ENCODE measurements at regions not wholly inside any gene's neighbourhood (a gene's known extent, or its start where the extent isn't known, plus 50 kb on each side); places are given as distances from the start of the nearest gene placed in this dataset.
"Not testable (repeated sequence)": the region's sequence is repeated elsewhere in the genome, so short reads cannot be mapped to it uniquely, and the experiment has no call there.

DNA sequence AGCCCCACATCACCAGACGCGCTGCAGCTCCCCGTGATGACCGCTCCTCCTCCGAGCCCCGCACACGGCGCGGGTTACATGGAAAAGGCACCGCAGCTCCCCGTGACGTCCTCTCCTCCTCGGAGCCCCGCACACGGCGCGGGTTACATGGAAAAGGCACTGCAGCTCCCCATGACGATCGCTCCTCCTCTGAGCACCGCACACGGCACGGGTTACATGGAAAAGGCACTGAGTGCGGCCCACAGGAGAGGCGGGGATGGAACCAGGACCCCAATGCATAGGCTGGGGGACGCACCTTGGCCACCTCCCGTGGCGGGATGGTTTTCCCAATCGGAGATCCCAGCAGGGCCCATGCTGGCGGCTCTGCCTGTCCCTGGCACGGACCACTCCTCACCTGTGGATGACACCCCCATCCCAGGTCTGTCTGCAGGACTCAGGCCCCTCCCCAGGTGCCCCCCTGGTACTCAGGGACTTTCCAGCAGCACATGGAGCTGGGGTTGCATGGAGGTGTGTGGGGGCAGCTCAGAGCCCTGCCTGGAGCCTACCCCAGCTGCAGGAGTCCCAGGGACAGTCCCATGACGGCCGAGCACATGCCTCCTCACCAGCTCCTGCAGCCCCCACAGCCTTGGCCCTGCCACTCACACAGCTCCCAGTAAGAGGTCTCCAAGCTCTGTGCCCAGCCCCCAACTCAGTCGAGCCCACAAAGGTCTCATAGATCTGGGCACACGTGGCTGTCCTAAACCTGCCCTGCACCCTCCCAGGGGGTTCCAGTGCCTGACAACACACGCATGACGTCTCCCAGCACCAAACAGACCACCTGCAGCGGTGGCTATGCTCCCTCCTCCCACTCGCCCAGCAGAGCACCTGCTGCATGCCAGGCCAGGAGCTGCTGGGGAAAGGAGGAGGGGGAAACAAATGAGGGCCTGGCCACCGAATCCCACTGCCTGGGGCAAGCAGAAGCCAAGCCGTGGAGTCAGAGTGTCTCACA is 166.6 kb downstream of the BRD1 start:
- no peak overlapping the region for H3K4me3 Mint-ChIP-seq
- H3K36me3 Mint-ChIP-seq (ENCODE audit: low read depth) = peaks cover 3% of the 10 kb centered on the region
- H3K27ac Mint-ChIP-seq = no peak overlapping the region
- intact Hi-C loops (cut with micrococcal nuclease) = no loop called here
- peaks cover 15% of the 10 kb centered on the region for H3K4me1 Mint-ChIP-seq (ENCODE audit: low read depth)
- CTCF ChIA-PET = interaction anchor here (0.6 kb wide), 1 partner anchor 210 kb away, joined by 4 read pairs; no protein-coding TSS in a partner anchor
- no peak for DNase-seq
- no peaks in the 10 kb centered on the region for H3K27me3 Mint-ChIP-seq (ENCODE audit: low read depth)
- no peaks in the 10 kb centered on the region for H3K9me3 Mint-ChIP-seq

DNA sequence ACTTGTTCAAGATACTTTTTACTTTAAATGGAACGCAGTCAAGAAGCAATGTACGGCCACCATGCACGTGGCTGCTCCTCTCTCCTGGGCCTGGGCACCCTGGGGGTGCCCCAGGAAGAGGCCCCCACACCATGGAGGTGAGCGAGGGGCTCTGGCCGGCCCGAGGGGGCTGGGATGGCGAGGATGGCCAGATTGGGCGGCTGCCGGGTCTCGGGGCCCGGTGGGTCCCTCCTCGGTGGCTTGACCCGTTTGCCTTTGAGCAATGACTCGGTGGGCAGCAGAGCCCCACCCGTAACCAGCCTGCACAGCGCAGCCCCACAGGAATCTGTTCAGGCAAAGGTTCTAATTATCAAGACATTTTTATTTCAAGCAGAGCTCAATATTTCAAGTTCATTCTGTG is 167.4 kb downstream of the BRD1 start:
- Mint-ChIP-seq H3K36me3 (ENCODE audit: low read depth) (peaks cover 6% of the 10 kb centered on the region), H3K27me3 (ENCODE audit: low read depth) (no peaks in the 10 kb centered on the region), H3K4me1 (ENCODE audit: low read depth) (peaks cover 23% of the 10 kb centered on the region), H3K4me3 (no peak overlapping the region), H3K9me3 (no peaks in the 10 kb centered on the region), H3K27ac (no peak overlapping the region)
- intact Hi-C loops (cut with micrococcal nuclease) = no loop called here
- no peak for DNase-seq
- CTCF ChIA-PET = no interaction called here

DNA sequence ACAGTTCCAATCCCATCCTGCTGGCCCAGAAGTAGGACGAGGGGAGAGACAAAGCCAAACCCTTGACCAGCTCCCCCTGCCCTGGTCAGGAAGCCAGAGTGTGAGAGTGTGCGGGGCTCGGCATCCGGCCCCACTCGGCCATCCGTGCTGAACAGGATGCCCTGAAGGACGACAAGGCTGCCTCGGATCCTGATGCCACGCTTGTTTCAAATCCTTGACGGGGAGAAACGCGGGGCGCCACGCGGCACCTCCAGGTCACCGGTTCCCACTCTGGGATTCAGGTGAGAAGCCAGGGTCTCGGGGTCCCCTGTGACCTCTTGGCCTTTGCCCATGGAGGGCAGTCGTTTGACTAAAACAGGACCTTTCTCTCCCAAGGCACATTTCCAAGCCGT is 167.8 kb downstream of the BRD1 start:
- Mint-ChIP-seq H3K27me3 (ENCODE audit: low read depth) (no peaks in the 10 kb centered on the region), H3K4me1 (ENCODE audit: low read depth) (peaks cover 27% of the 10 kb centered on the region), H3K36me3 (ENCODE audit: low read depth) (peaks cover 8% of the 10 kb centered on the region), H3K27ac (no peak overlapping the region), H3K9me3 (no peaks in the 10 kb centered on the region), H3K4me3 (no peak overlapping the region)
- no peak for DNase-seq
- intact Hi-C loops (cut with micrococcal nuclease) = no loop called here
- CTCF ChIA-PET = no interaction called here

DNA sequence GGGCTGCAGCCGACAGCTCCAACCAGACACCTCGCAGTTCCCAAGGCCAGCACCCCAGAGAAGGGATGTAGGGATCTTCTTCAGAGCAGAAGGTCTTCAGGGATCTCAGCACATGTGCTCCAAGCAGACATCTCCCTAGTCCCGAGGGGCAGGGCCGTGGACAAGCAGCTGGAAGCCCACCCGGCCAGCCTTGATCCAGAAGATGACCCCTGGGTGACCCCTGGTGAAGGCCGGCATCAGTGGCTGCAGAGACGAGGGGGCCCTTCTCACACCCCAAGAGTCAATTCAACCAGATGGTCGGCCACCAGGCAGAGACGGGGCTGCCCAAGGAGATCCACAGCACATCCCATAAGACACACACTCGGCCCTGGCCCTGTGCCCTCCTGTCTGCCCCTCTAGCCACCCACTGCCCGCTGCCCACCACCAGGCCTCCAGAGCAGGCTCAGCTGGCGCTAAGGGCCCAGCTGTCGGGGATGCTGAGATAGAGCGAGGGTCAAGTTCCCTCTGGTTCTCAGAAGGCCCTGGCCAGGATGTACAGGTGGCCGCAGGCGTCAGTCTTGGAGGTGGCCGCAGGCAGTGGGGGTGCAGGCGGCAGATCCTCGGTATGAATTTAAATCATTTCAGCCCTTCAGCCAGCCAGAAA is 168.3 kb downstream of the BRD1 start:
- H3K27ac Mint-ChIP-seq = no peak overlapping the region
- DNase-seq = no peak
- no peak overlapping the region for H3K4me3 Mint-ChIP-seq
- peaks cover 32% of the 10 kb centered on the region for H3K4me1 Mint-ChIP-seq (ENCODE audit: low read depth)
- H3K27me3 Mint-ChIP-seq (ENCODE audit: low read depth) = no peaks in the 10 kb centered on the region
- intact Hi-C loops (cut with micrococcal nuclease) = no loop called here
- H3K9me3 Mint-ChIP-seq = no peaks in the 10 kb centered on the region
- peaks cover 11% of the 10 kb centered on the region for H3K36me3 Mint-ChIP-seq (ENCODE audit: low read depth)
- CTCF ChIA-PET = no interaction called here

DNA sequence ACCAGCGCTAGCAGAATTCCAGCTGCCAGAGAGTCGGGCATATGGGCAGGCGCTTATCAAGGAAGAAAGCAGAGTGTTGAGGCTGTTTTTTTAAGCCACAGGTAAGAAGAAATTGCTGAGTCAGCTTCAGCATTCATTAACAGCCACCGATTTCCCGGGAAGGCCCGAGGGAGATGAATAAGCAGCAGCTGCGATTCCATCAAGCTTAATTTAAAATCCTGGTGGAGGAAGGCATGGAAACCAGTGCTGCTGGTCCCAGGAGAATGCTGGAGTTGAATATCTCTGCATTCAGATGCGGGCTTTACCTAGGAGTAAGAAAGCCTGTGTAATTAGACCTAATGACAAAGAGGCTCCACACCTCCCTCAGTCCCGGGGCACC is 168.8 kb downstream of the BRD1 start:
- CTCF ChIA-PET = no interaction called here
- peaks cover 11% of the 10 kb centered on the region for H3K36me3 Mint-ChIP-seq (ENCODE audit: low read depth)
- intact Hi-C loops (cut with micrococcal nuclease) = no loop called here
- H3K27me3 Mint-ChIP-seq (ENCODE audit: low read depth) = no peaks in the 10 kb centered on the region
- H3K4me3 Mint-ChIP-seq = no peak overlapping the region
- no peak for DNase-seq
- peaks cover 36% of the 10 kb centered on the region for H3K4me1 Mint-ChIP-seq (ENCODE audit: low read depth)
- H3K9me3 Mint-ChIP-seq = no peaks in the 10 kb centered on the region
- no peak overlapping the region for H3K27ac Mint-ChIP-seq

DNA sequence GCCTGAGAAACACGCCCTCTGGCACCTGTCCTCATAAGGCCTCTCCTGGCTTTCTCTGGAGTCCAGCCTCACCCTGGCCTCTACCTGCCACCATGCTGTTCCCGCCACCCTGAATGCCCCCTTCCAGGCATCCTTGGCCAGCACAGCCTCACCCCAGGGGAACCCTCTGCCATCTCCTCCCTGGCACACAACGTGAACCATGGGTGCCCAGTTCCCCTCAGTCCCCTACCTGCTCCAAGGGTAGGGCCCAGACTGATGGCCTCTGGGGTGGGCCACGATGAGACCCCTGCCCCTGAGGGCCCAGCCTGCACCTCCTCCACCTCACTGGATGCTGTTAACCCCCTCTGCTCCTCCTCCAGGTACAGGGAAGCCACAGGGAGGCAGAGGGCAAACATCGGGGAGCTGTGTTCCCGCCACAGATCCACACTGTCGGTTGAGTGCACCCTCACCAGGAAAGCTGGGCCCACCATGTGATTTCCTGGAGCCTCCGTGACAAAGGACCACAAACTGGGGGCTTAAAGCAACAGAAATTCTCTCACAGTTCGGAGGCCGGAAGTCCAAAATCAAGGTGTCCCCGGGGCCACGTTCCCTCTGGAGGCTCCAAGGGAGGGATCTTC is 169.6 kb downstream of the BRD1 start:
- CTCF ChIA-PET = no interaction called here
- Mint-ChIP-seq H3K4me1 (ENCODE audit: low read depth) (peaks cover 38% of the 10 kb centered on the region), H3K27ac (peak overlapping the region; percentile 79), H3K27me3 (ENCODE audit: low read depth) (no peaks in the 10 kb centered on the region), H3K9me3 (no peaks in the 10 kb centered on the region), H3K4me3 (peak overlapping the region; percentile 87), H3K36me3 (ENCODE audit: low read depth) (peaks cover 11% of the 10 kb centered on the region)
- intact Hi-C loops (cut with micrococcal nuclease) = no loop called here
- no peak for DNase-seq

DNA sequence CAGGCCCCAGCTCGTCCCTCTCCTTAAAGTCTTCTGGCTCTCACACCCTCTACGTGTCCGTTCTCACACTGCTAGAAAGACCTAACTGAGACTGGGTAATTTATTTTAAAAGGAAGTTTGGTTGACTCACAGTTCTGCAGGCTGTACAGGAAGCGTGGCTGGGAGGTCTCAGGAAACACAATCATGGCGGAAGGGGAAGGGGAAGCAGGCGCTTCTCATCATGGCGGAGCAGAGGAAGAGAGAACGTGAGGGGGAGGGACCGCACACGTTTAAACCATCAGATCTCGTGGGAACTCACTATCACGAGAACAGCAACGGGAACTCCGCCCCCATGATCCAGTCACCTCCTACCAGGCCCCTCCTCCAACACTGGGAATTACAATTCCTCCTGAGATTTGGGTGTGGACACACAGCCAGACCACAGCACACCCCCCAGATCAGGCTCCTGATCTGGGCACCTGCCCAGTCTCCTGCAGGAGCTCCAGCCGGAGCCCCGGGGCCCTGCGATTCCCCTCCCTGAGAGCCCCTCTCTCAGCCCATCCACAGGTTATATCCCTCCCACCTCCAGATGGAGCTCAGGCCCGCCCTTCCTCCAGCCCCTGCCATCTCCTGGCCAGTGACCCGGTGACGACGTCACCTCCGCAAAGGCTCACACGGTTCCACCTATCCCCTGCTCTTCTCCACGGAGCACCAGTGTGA is 170.2 kb downstream of the BRD1 start:
- no peaks in the 10 kb centered on the region for H3K27me3 Mint-ChIP-seq (ENCODE audit: low read depth)
- H3K9me3 Mint-ChIP-seq = no peaks in the 10 kb centered on the region
- intact Hi-C loops (cut with micrococcal nuclease) = no loop called here
- peaks cover 13% of the 10 kb centered on the region for H3K36me3 Mint-ChIP-seq (ENCODE audit: low read depth)
- peak overlapping the region; percentile 87 for H3K4me3 Mint-ChIP-seq
- CTCF ChIA-PET = interaction anchor here (0.6 to 1.0 kb wide), 2 partner anchors 12 to 15 kb away, joined by 3 to 4 read pairs; no protein-coding TSS in a partner anchor
- peaks cover 41% of the 10 kb centered on the region for H3K4me1 Mint-ChIP-seq (ENCODE audit: low read depth)
- DNase-seq = peak; percentile 91
- peak overlapping the region; percentile 79 for H3K27ac Mint-ChIP-seq

DNA sequence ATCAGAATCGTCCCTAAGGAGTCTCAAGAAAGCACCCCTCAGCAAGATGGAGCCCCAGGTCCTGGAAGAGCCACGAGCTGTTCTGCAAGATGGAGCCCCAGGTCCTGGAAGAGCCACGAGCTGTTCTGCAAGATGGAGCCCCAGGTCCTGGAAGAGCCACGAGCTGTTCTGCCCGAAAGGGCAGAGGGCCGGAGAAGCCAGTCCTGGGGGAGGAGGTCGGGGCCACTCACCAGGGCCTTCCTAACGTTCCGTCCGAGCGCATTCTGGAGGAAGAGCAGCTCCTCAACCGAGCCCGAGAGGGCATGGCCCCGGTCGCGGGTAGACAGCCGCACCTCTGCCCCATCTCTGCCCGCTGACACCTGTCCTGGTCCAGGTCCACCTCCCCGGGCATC is 170.8 kb downstream of the BRD1 start:
- Mint-ChIP-seq H3K27ac (peak overlapping the region; percentile 79), H3K4me3 (peak overlapping the region; percentile 87), H3K4me1 (ENCODE audit: low read depth) (peaks cover 45% of the 10 kb centered on the region), H3K36me3 (ENCODE audit: low read depth) (peaks cover 16% of the 10 kb centered on the region)
- intact Hi-C loops (cut with micrococcal nuclease); H3K9me3 Mint-ChIP-seq; H3K27me3 Mint-ChIP-seq (ENCODE audit: low read depth): not testable (repeated sequence)
- CTCF ChIA-PET = interaction anchor here (0.6 to 1.0 kb wide), 2 partner anchors 13 to 15 kb away, joined by 3 to 4 read pairs; no protein-coding TSS in a partner anchor
- DNase-seq = peak; percentile 73

DNA sequence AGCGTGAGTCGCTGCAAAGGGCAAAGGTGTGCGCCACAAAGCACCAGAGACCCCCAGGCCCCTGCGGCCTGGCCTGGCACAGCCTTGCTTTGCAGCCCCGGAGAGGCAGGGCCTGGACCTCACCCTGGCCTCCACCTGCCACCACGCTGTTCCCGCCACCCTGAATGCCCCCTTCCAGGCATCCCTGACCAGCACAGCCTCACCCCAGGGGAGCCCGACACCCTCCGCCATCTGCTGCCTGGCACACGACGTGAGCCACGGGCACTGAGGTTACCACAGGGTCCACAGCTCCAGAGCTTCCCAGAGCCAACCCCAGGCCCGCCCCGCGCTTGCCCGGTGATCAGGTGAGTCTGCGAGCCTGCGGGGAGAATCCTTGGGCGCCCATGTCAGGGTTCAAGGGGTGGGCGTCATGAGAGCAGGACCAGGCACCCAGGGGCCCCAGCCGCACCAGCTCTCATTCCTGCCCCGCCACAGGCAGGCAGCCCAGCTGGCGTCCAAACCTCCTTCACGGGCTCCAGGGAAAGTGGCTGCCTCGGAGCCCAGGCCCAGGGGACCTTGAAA is 171.3 kb downstream of the BRD1 start:
- H3K27ac Mint-ChIP-seq = no peak overlapping the region

DNA sequence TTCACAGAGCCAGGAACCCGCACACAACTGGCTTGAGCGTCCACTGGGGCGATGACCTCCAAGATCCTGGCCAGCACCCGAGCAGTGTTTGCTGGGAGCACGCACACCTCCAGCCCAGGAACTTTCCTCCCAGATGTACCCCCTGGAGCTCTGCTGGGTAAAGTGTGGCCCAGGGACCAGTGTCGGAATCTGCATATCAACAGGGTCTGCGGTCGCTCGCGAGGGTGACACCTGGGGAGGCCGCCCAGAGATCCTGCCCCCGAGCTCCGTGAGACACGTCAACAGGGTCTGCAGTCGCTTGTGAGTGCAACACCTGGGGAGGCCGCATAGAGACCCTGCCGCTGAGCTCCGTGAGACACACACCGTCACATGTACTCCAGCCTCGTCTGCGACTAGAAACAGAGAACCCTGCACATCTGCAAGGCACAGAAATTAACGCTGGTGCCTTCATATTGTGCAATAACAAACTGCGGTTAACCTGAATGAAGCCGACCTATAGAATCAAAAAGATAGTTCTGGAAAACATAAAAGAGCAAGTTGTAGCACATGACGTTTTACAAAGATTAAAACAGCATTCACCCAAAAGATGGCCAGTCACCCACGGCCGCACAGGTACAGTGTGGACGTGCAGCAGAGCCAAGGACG is 172.4 kb downstream of the BRD1 start:
- Mint-ChIP-seq H3K27ac (no peak overlapping the region), H3K9me3 (no peaks in the 10 kb centered on the region), H3K4me3 (peak overlapping the region; percentile 87), H3K36me3 (ENCODE audit: low read depth) (peaks cover 22% of the 10 kb centered on the region), H3K27me3 (ENCODE audit: low read depth) (no peaks in the 10 kb centered on the region), H3K4me1 (ENCODE audit: low read depth) (peaks cover 47% of the 10 kb centered on the region)
- CTCF ChIA-PET = interaction anchor here (0.6 to 1.0 kb wide), 2 partner anchors 12 to 110 kb away, joined by 3 read pairs; no protein-coding TSS in a partner anchor
- intact Hi-C loops (cut with micrococcal nuclease) = no loop called here
- no peak for DNase-seq

More for the DNA sequence above, 171.3 kb downstream of the BRD1 start:
- H3K4me3 Mint-ChIP-seq = peak overlapping the region; percentile 87
- no peak for DNase-seq
- no peaks in the 10 kb centered on the region for H3K9me3 Mint-ChIP-seq
- intact Hi-C loops (cut with micrococcal nuclease) = no loop called here
- H3K36me3 Mint-ChIP-seq (ENCODE audit: low read depth) = peaks cover 16% of the 10 kb centered on the region
- peaks cover 44% of the 10 kb centered on the region for H3K4me1 Mint-ChIP-seq (ENCODE audit: low read depth)
- CTCF ChIA-PET = interaction anchor here (0.6 to 1.0 kb wide), 3 partner anchors 13 to 14 kb away, joined by 3 to 4 read pairs (median 3); no protein-coding TSS in a partner anchor
- no peaks in the 10 kb centered on the region for H3K27me3 Mint-ChIP-seq (ENCODE audit: low read depth)

DNA sequence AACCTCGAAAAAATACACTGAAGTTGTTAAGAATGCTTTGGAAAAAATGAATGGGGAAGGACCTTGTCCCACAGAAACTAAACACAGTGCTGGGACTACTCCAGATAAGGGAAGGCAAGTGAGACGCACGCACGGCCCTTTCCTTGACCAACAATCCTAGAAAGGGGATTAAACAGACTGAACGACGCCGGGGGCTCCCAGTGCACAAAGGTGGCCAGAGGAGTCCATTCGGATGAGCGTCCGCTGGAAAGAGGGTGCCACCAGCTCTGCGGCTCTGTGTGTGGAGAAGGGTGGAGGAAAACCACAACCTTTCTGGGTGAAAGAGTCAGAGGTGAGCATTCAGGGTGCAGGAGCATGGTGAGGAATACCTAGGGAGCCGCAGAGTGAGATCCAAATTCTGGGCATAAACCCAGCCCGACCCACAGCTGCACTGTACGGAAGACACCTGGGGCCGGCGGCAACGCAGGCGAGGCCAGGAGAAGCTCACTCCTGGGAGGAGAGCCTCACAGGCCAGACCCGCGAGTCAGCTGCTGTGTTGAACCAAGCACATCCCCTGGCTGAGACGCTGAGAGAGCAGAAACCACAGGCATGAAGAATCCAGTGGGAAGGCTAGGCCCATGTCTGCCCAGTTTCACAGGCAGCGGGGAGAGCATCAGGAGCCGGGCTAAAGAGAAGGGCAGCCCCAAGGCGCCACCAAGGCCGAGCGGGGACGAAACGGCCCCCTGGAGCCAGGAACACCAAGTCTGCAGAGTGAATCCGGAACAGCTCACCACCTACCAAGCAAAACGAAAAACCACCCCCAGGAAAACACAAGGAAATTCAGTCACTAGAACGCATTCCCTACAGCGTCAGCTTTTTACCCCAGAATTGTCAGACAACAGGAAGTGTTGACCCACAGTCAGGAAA is 177.1 kb downstream of the BRD1 start:
- Mint-ChIP-seq H3K4me1 (ENCODE audit: low read depth) (peaks cover 42% of the 10 kb centered on the region), H3K27ac (no peak overlapping the region), H3K27me3 (ENCODE audit: low read depth) (no peaks in the 10 kb centered on the region), H3K9me3 (no peaks in the 10 kb centered on the region), H3K4me3 (no peak overlapping the region), H3K36me3 (ENCODE audit: low read depth) (peaks cover 29% of the 10 kb centered on the region)
- DNase-seq = no peak
- intact Hi-C loops (cut with micrococcal nuclease) = no loop called here
- CTCF ChIA-PET = no interaction called here

Measured in activated naive CD4-positive, alpha-beta T cell treated with anti-CD3 and anti-CD28 coated beads for 36 hours (primary cell).